Urothelium cell line (cell line): ENCODE measurements at regions not wholly inside any gene's neighbourhood (a gene's known extent, or its start where the extent isn't known, plus 50 kb on each side); places are given as distances from the start of the nearest gene placed in this dataset.
A peak's percentile ranks its signal among the peaks of the same experiment; 100 is the strongest.

ENCODE experiments used
- DNase-seq: peaks from one replicate; pipeline ENCODE4 v3.0.0; 2011; ENCODE audit warnings: low spot score, mixed read lengths
- FAIRE-seq: peaks from 2 replicates; lab custom pipeline; 2011; peaks lifted over from hg19 to GRCh38; lab: Jason Lieb, UNC

DNA sequence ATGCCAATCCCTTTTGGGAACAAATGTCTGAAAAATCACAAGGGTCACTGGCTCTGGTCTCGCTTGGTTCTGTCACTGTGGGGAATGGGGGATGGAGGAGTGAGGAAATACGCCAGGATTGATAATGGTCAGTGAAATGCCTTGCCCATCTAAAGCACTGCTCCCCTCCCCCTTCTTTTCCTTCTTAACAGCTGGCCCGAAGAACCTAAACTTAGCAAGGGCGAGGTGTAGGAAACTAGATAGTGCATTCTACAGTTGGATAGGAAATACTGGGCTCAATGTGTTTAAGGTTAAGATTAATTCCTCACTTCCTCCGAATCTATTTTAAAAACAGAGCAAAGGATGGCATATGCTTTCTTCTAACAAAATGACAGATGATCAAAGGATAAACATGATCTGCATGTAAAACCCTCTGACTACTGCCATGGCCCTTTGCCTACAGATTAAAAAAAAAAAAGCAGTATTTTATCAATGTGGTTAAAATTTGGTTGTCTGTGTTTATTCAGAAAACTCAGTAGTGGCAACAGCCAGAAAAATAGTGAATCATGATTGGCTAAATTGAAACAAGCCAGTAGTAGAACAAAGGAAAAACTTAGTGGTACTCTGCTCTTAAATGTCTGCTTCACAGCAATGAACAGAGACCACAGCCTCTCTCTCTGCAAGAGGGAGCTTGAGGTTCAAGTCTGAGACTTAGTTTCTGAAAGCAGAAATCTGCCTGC is 86.1 kb upstream of the VAV3 start:
- no peak for FAIRE-seq
- DNase-seq: no peak

DNA sequence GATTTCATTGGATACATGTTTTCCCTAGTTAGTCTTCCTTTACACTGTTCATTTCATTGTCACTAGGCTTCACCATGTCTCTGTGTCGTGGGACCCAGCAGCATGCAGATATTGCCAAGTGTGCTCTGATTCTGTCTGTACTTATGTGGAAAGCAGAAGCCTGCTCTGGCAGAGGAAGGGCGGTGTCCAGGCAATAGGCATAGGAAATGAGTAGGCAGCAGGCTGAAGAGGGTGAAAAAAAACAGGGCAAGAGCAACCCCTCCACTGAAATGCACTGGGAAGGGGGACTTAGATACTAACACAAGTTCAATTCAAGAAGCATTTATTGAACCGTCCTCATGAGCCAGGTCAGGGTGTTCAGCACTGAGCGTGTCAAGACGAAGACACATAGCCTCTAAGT is 85.2 kb upstream of the VAV3 start:
- DNase-seq: no peak
- FAIRE-seq: no peak

DNA sequence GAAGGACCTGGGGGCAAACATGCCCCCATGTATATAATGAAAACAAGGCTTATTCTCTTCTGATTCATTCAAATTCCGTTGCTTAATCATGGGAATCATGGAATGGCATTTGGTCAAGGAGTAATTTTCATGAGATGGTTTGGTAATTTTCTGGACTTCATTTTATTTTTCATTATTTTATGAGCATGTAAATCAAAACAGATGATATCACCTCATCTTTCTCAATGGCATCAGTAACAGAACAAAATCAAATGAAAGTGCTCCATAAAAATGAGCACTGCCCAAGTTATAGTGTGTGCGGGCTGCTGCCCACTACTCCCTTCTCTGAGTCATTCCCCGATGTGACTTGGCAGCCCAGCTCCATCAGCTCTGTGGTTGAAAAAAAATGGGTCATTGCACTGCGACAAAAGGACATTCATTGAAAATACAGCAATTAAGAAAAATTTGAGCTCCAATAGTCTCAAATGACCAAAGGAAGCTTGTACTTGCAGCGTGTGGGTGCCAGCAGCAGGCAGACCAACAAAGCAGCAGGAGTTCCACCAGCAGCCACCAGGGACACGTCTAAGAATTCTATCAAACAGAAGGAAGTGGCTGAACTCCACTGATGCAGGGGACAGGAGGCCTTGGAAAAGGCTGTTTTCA is 84.3 kb upstream of the VAV3 start:
- FAIRE-seq (no peak), DNase-seq (peak; percentile 62)

DNA sequence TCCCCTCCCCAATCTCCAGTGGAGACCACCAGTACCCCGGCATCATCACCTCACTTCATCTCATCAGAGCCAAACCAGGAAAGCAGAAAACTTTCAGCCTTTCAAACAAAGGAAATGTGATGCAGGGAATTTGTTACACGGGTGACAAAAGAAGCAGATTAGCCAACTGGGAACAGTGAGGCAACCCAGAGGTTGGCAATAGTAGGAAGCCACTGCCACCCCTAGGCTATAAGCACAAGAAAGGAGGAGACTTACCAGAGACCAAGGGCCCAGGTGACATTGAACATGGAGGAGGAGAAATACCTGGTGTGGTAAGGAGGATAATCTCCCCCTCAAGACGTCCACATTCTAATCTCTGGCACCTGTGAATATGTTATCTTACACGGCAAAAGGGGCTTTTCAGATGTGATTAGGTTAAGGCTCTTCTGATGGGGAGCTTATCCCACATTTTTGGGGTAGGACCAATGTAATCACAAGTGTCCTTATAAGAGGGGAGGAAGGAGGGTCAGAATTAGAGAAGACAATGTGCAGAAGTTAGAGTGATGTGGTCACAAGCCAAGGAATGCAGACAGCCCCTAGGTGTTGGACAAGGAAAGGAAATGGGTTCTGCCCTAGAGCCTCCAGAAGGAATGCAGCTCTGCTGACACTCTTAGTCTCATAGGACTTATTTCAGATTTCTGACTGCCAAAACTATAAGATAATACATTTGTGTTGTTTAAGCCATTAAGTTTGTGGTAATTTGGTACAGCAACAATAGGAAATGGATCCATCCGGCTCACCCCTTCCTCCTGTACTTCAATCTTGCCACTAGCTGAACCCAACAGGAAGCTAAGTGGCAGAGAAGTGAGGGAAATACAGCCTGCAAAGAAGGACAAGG is 83.6 kb upstream of the VAV3 start:
- no peak for FAIRE-seq
- no peak for DNase-seq

DNA sequence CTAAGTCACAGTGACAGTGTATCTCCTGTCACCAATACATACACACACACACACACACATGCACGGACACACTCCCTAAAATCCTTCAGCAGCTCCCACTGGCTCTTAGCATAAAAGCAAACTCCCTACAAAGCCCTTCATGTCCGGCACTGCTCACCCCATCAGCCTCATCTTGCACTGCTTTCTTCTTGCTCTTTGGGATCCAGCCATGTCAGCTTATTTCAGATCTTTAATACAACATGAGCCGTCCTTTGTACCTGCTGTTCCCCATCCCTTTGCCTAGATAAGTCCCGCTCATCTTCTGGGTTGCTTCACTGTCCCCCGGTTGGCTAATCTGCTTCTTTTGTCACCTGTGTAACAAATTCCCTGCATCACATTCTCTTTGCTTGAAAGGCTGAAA is 82.1 kb upstream of the VAV3 start:
- DNase-seq: no peak
- no peak for FAIRE-seq

DNA sequence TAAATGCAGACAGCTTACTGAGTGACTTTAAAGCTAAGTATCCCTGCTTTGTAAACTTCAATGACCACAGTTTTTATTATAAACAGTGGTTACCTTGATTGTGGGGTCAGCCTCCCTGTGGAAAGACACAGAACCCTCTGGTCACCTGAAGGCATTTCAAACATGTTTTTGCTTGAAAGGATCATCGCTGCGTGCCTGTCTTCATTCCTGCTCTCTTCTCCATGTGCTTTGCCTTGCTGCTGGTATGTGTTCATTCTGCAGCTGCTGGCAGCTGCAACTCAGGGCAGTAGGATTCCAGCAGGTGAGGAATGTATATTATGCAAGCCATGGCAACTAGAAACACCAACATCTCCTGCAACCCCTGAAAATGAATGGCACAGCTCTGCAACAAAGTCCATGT is 81.0 kb upstream of the VAV3 start:
- no peak for FAIRE-seq

DNA sequence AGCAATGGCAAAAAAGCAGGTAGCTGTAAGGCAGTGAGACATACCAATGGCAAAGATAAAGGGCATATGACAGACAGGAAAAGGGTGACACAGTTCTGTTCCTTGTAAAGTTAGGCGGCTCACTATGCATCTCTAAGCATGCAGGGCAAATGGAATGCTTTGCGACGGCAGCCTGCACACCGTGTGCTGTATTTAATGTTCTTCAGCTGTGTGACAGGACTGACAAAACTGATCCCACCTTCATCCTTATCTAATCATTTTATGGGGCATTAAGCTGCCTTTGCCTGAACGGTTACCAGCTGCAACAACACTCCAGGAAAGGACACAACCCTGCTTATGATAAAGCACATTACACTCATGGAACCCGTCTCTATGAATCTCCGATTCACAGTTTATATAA is 80.5 kb upstream of the VAV3 start:
- no peak for DNase-seq
- no peak for FAIRE-seq

More for the DNA sequence above, 81.0 kb upstream of the VAV3 start:
- DNase-seq: no peak

DNA sequence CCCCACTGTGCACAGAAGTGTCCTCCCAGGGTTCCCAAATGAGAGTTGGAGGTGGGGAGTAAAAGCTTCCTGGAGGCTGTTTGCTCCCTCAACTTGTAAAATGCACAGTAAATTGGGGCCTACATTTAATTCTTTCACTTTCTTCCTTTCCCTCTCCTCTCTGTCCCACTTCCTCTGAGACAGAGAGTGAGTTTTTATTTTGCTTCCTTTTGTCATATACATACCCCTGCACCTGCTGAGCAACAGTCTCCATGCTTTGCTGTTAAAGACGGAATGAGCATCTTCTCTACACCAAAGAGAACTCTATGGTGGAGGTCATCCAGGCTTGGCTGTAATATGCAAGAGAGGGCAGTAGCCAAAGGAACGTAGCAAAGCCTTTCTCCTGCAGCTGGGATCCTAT is 79.3 kb upstream of the VAV3 start:
- FAIRE-seq (no peak), DNase-seq (no peak)

DNA sequence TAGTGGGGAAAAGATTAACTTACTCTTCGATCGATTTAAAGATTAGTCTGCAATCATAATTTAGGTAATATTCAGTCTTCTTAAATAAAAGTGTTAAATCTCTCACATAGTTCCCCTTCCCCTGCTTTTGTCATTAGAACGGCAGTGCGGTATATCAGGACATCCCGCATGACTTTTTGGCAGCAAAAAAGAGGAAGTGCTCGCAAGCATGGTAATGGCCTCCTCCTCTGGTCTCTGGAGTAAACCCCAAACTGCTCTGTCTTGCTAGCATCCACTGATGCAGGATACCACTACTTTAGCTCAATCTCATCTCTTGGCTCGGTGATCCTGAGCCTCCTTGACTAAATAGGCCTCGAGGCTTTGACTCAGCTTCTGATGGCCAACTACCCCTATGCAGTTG is 78.7 kb upstream of the VAV3 start:
- FAIRE-seq (no peak), DNase-seq (no peak)

DNA sequence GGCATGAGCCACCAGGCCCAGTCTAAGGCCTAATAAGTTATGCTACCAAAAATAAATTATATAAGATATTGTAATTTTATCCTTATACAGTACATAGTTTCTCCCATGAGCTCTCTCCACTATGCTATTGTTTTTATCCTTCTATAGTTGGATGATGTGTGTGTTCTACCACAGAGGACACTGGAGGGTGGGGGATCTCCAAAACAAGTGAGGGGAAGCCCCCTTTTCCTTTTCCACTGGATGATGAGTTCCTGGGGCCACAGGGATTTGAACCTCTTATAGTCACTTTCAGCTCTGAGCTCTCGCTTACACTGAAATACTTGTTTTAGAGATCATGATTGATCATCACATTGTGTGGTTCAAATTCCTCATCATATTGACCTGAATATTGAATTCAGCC is 77.6 kb upstream of the VAV3 start:
- no peak for DNase-seq
- no peak for FAIRE-seq

DNA sequence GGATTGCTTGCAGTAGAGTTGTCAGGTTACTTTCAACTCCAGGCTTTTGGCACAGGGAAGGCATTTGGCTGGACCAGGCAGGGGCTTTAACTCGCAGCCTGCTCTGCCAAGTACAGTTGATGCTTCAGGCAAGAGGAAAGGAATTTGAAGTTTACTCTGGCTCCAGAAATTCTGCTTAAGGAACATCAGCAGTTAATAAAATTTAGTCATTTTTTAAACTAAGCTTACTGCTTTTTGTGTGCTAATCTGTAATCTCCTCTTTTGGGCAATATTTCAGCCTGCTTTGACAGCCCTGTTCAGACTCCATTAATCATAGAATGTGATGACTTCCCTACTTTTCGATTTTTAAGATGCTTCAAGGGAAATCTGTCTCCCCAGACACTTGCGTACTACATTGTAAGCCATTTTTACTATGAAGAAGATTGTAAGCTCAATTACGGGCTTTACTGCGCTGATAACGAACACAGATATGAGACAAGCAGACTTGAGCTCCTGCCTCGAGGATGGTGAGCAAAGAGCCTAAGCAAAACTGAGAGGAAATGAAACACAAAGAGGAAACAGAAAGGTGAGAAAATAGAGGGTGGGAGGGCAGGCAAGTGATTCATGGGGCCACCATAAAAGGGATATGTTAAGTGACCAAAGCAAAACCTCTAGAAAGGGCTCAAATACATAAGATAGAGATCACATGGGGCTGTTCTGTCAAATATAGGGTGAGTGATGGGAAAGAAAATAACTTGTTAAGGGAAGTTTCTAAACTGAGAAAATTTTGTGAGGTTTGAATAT is 76.6 kb upstream of the VAV3 start:
- no peak for DNase-seq
- FAIRE-seq: no peak

DNA sequence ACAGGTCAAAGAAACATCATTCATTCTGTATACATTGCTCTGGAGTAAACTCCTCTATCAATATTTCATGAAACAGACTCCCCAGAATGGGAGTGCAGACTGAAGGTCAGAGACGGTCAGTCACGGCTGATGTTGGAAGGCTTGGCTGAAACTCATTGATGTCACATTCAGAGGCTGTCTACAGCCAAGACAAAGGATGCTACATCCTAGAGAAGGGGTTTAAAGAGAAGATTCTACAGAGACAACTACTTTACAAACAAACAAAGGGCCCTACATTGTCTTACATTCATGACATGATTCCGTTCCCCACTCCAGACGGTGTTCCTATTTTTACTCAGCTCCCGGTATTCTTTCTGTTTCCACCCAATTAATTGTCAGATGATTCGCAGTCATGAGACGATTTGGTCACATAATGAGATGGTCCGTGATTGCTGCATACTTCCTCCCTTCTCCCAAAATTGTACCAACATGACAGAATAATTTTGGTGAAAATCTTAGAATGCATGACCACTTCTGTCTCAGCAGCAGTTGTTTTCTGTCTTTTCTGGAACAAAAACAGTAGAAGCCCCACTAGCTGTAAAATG is 73.8 kb upstream of the VAV3 start:
- no peak for FAIRE-seq
- no peak for DNase-seq

DNA sequence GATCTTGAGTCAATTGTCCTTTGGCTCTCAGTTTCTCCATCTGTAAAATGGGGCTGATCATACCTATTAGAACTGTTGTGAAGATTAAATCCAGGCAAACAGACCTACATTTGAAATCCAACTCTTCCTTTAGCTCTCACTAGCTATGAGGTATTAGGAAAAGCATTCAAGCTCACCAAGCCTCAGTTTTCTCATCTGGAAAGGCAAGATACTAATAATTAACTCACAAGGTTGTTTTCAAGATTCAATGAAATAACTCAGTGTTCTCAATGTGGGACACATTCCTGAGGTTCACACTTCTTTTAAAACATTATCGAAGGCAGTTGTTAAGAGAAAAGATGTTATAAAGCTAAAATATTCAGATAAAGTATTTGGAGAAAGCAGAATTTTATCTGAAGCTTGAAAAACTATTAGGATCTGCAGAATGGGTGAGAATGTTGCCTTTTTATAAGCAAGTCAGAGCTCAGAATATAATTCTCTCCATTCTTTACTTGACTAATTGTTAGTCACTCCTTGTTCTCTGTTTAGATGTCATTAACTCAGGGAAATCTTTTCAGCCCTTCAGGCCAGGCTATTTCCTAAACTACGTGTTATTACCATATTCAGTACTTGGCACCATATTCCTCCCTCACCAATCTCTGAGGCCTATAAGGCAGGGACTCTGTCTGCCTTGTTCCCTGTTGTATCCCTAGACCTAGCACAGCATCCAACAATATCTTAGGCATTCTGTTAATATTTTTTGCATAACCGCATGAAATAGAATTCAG is 72.0 kb upstream of the VAV3 start:
- DNase-seq (no peak), FAIRE-seq (no peak)

DNA sequence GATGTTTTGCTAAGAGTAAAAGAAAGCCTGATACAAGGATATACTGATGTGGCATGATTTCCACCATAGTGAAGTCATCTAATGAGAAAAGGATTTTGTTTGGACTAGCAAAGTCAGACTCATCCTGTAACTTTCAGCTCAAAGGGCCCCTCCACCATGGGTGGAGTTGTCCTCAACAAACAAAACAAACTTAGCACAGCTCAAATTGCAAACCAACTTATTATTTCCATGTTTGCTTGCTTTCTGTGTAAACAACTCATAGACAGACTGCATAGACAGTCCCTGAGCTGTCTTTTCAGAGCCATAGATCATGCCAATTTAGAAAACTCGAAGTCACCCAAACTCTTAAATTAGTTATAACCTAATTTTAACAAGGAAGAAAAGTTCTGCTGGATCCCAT is 69.4 kb upstream of the VAV3 start:
- FAIRE-seq: no peak
- DNase-seq: no peak

DNA sequence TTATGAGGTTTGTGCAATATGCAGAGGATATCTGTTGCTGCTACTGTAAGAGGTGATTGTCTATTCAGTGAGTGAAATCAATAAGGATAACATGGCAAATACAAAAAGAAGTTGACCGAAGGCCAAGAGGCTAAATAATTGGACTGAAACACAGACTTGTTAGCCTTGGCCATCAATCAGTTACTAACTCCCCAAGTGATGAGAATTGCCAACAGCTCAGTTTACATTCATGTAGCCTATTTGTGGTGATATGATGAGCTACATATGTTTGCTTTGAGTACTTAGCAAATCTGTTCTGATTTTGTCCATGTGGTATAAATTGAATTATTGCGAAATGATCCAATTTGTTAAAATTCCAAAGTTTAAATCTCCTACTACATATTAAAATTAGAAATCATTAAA is 68.6 kb upstream of the VAV3 start:
- DNase-seq: no peak
- FAIRE-seq: no peak

DNA sequence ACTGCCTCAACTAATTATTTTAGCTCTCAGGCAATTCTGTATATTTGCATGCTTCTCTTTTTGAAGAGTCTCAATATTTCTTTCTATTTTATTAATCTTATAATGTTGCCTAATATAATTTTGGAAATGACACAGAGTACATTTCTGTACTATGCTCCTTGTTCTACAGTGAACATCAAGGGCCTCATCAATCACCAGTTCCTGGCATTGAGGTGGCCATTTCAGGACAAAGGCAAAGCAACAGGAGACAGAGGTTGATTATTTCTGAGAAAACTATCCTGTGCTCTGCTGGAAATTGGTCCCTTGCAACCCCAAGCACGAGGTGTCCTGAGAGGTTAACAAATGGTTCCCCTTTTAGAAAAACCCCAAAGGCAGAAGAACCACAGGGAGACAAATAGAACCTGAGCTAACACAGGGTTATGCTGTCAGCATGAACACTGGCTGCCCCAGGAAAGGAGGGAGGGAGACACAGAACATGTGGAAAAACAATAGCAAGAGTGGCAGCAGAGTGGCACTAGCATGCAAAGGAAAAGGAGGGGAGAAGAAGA is 63.9 kb upstream of the VAV3 start:
- DNase-seq (no peak), FAIRE-seq (no peak)

DNA sequence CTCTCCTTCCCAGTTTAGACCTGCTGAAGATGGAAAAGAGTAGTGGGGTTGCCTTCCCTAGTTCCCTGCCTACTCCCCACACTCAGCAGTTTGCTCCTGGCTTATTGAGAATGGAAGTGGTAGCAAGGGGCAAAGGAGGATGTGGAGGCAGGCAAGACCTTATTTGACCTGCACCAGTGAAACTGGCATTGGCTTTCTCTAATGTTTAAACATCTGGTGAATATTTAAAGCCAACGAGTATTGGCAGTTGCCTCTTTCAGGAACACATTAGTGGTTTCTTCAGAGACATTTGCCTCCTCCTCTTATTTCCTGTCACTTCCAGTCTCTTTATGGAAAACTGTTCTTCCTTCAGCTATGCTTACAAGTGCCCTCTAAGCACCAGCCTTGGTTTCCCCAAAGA is 62.4 kb upstream of the VAV3 start:
- no peak for DNase-seq
- no peak for FAIRE-seq

DNA sequence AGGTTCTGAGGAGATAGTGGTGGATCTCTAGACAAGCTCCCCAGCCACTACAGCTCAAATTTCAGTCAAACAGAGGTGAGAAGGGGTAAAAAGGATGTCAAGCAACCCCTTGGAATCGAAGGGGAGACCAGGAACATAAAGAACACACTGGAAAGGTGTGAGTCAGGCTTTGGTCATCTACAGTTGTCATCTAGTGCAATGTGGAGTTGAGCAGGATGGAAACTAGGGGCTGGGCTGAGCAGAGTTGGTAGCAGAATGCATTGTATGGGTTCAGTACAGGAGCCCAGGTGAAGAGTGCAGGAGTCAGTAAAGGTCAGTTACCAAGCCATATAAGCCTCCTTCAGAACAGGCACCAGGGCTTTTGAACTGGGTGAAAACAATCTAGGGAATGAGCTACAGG is 52.7 kb upstream of the VAV3 start:
- DNase-seq (peak; percentile 33), FAIRE-seq (no peak)

DNA sequence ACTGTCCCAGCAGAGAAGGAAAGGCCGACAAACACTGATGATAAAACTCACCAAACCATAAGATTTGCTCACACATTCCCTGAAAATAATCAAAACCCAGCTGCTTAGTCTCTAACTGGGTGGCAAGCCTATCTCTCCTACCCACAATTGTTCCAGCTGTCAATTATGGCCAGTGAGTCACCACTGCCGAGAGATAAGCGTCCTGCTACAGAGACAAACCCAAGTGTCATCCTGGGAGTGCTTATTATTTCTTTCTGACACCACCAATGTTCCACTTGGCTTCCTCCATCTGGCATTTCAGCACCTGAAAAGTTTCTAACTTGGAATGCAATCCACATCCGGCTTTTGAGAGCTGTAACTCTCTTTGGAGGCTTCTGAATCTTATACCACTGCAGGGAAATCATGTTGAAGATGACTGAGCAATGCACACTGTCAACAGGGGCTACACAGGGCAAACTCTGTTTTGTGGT is 51.5 kb upstream of the VAV3 start:
- FAIRE-seq: no peak

More for the DNA sequence above, 51.5 kb upstream of the VAV3 start:
- peak; percentile 85 for DNase-seq
